ENCODE measurements at regions not wholly inside any gene's neighbourhood (a gene's known extent, or its start where the extent isn't known, plus 50 kb on each side); places are given as distances from the start of the nearest gene placed in this dataset.

DNA sequence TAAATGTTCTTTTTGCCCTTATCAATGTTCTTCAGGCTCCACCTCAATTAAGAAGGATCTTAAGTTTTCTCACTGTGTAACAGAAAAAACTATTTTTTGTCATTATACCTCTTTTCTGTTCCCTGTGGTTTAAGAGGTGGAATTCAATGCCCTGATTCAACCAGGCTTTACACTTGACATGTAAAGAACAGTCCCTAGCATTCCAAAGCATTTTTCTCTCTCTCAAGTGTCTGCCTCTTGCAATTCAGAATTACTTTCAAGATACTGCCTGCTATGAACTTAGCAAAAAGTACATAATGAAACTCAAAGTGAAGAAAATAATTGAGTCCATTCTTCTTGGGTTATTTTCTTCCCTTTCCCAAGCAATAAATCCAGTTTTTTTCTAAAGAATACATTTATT, 160.6 kb upstream of the NOL4 start:
- Histone ChIP-seq H3K27me3 (ENCODE audit: control insufficient read depth in 2 of 2, insufficient read depth in 2 of 2, low read length in 2 of 2) (no peaks in the 10 kb centered on the region), H3K27ac (ENCODE audit: insufficient read depth, low read depth, low read length) (no peak overlapping the region), H3K4me2 (ENCODE audit: insufficient read depth, low read length) (no peak overlapping the region), H3K79me2 (ENCODE audit: control insufficient read depth, insufficient read depth, low read length) (no peaks in the 10 kb centered on the region), H2AFZ (ENCODE audit: low read depth, low read length) (no peak overlapping the region), H3K36me3 (ENCODE audit: control insufficient read depth in 2 of 2, extremely low read depth in 1 of 2, insufficient read depth in 2 of 2, low read length in 2 of 2) (no peaks in the 10 kb centered on the region), H3K9ac (replicated peaks; ENCODE audit: extremely low read depth, insufficient read depth, low read length) (no peak overlapping the region), H4K20me1 (replicated peaks; ENCODE audit: control insufficient read depth, extremely low read depth, insufficient read depth, low read length) (no peaks in the 10 kb centered on the region), H3K4me3 (replicated peaks in 1 of 3; ENCODE audit: insufficient read depth in 1 of 3, low read depth in 1 of 3, low read length in 3 of 3) (no peak overlapping the region), H3K4me1 (ENCODE audit: control insufficient read depth, extremely low read depth, insufficient read depth, low read length) (no peaks in the 10 kb centered on the region), H3K9me1 (replicated peaks; ENCODE audit: control insufficient read depth, extremely low read depth, insufficient read depth, low read length) (no peaks in the 10 kb centered on the region), H3K9me3 (replicated peaks; ENCODE audit: control insufficient read depth, insufficient read depth, low read length) (no peaks in the 10 kb centered on the region)
- no peak for TF ChIP-seq POLR2AphosphoS5 (IDR thresholded peaks at IDR 0.05; ENCODE audit: insufficient read depth, low read depth, low read length)
- TF ChIP-seq JUN (IDR thresholded peaks at IDR 0.05; ENCODE audit: borderline replicate concordance, insufficient read depth, insufficient read length, low read depth), result no peak
- no peak for TF ChIP-seq POLR2A (IDR thresholded peaks at IDR 0.05; ENCODE audit: low read depth, low read length)
- no peak for TF ChIP-seq EZH2 (IDR thresholded peaks at IDR 0.05; ENCODE audit: borderline replicate concordance, low read depth, low read length, severe bottlenecking)
- no peak for TF ChIP-seq FOS (IDR thresholded peaks at IDR 0.05; ENCODE audit: borderline replicate concordance, insufficient read depth, low read length)
- no peak for TF ChIP-seq GATA2 (IDR thresholded peaks at IDR 0.05; ENCODE audit: insufficient read depth, insufficient read length, low read depth, low read length)
- TF ChIP-seq, protein P1, sequence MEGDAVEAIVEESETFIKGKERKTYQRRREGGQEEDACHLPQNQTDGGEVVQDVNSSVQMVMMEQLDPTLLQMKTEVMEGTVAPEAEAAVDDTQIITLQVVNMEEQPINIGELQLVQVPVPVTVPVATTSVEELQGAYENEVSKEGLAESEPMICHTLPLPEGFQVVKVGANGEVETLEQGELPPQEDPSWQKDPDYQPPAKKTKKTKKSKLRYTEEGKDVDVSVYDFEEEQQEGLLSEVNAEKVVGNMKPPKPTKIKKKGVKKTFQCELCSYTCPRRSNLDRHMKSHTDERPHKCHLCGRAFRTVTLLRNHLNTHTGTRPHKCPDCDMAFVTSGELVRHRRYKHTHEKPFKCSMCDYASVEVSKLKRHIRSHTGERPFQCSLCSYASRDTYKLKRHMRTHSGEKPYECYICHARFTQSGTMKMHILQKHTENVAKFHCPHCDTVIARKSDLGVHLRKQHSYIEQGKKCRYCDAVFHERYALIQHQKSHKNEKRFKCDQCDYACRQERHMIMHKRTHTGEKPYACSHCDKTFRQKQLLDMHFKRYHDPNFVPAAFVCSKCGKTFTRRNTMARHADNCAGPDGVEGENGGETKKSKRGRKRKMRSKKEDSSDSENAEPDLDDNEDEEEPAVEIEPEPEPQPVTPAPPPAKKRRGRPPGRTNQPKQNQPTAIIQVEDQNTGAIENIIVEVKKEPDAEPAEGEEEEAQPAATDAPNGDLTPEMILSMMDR (IDR thresholded peaks at IDR 0.05; ENCODE audit: extremely low read depth in 1 of 2, insufficient read depth in 1 of 2, low read depth in 1 of 2, low read length in 2 of 2), result no peak
- no peak for TF ChIP-seq MYC (IDR thresholded peaks at IDR 0.05; ENCODE audit: low read depth, low read length)
- no peak for TF ChIP-seq MAX (IDR thresholded peaks at IDR 0.05; ENCODE audit: insufficient read depth, insufficient read length)
- DNase-seq (ENCODE audit: low read depth, low spot score) (no peak), FAIRE-seq (no peak)
- CTCF ChIA-PET, result no interaction called here
- POLR2A ChIA-PET, result no interaction called here
- no TSS peak for BruUV-seq (replicated peaks)
- dilution Hi-C loops (cut with MboI; ENCODE audit: extremely low pct_ligation_motif_present, low sequenced_read_pairs), result no loop called here
- intact Hi-C loops (cut with micrococcal nuclease), result no loop called here

All from endothelial cell of umbilical vein (primary cell).